ENCODE measurements at regions not wholly inside any gene's neighbourhood (a gene's known extent, or its start where the extent isn't known, plus 50 kb on each side); places are given as distances from the start of the nearest gene placed in this dataset.

DNA sequence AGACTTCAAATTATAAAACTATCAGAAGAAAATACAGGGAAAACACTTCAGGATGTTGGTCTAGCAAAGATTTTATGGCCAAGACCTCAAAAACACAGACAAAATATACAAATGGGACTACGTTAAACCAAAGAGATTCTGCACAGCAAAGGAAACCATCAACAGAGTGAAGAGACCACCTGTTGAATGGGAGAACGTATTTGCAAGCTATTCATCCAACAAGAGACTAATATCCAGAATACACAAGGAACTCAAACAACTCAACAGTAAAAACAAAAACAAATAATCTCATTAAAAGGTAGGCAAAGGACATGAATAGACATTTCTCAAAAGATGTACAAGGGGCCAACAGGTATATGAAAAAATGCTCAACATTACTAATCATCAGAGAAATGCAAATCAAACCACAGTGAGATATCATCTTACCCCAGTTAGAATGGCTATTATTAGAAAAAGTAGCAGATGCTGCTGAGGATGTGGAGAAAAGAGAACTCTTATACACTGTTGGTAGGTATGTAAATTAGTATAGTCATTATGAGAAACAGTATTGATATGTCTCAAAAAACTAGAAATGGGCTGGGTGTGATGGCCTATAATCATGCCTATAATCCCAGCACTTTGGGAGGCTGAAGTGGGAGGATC lies 112.6 kb downstream of the LRIG2 start:
- TF ChIP-seq, protein P1, sequence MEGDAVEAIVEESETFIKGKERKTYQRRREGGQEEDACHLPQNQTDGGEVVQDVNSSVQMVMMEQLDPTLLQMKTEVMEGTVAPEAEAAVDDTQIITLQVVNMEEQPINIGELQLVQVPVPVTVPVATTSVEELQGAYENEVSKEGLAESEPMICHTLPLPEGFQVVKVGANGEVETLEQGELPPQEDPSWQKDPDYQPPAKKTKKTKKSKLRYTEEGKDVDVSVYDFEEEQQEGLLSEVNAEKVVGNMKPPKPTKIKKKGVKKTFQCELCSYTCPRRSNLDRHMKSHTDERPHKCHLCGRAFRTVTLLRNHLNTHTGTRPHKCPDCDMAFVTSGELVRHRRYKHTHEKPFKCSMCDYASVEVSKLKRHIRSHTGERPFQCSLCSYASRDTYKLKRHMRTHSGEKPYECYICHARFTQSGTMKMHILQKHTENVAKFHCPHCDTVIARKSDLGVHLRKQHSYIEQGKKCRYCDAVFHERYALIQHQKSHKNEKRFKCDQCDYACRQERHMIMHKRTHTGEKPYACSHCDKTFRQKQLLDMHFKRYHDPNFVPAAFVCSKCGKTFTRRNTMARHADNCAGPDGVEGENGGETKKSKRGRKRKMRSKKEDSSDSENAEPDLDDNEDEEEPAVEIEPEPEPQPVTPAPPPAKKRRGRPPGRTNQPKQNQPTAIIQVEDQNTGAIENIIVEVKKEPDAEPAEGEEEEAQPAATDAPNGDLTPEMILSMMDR (IDR thresholded peaks at IDR 0.05; ENCODE audit: low read depth, low read length), result no peak
- H3K4me3 ChIP-seq (ENCODE audit: low read depth, low read length), result no peak overlapping the region

DNA sequence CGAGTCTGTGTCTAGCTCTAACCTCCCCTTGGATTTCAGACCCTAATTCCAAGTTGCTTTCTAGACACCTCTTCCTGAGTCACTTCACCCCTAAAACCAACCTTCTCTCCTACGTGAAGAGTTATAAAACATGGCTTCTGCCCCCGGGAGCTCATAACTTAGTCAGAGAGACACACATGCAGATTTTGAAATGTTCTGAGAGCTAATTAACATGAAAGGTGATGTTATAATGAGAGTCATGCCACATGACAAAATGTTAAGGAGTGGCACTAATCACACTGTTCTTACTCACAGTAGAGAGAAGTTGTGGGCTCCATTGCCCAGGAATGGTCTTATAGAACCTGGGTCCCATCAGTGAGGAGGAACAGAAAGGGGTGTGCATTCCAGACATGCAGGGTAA lies 117.1 kb downstream of the LRIG2 start:
- TF ChIP-seq, protein P1 (IDR thresholded peaks at IDR 0.05; ENCODE audit: low read depth, low read length), result no peak
- no peak overlapping the region for H3K4me3 ChIP-seq (ENCODE audit: low read depth, low read length)

DNA sequence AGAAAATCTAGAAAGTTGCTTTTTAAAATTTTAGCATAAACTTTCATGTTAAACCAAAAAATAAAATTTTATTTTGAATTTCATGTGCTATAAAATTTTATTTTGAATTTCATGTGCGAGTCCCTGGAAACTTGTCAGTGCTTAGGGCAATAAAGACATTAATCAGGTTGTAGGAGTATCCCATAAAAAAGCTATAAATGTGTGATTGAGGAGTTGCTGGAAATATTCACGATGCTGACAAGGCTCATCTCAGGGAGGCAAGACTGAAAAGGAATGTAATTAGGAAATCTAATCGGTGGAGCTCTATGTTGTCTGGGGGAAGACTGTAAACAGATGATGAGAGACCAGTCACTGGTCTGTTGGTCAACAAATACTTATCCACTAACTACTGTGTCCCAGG lies 117.9 kb downstream of the LRIG2 start:
- TF ChIP-seq, protein P1 (IDR thresholded peaks at IDR 0.05; ENCODE audit: low read depth, low read length), result no peak
- H3K4me3 ChIP-seq (ENCODE audit: low read depth, low read length), result no peak overlapping the region

DNA sequence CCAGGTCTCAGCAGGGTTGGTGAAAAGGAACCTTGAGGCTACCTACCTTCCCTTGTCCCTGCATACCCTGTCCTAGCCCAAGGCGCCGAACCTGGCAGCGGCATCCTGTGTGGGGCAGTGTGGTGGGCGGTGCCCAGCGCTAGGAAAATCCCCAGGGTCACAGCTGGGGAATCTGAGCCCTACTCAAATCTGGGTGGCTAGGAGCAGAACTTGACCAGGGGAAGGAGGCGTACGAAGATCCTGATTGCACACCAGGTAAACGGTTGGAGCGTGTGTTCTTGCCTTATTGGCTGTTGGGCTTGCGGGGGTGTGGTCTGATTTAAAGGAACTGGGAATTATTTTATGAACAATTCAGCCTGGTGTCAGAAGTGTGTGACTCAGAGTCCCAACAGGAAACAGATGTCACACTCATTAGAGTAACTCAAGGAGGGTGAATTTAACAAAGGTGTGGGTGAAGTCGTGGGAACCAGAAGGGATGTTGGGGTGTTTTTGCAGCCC lies 118.6 kb downstream of the LRIG2 start:
- TF ChIP-seq, protein P1 (IDR thresholded peaks at IDR 0.05; ENCODE audit: low read depth, low read length), result no peak
- H3K4me3 ChIP-seq (ENCODE audit: low read depth, low read length), result no peak overlapping the region

DNA sequence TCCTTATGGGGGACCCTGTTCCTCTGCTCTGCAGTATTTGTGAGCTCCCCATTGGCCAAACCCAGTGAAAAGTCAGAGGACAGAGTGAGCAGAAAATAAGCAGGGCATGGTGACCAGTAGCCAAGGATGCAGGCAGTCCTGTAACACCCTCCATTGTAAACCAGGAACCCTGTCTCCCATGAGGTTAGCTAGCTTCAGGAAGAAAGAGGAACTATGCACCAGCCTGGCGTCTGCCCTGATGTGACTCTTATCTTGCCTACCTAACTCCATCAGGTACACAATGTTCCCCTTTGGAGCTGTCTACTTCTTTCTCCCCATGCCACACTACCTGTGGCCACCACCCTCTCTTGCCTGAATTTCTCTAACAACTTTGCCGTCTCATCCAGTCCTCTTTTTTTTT lies 119.2 kb downstream of the LRIG2 start:
- TF ChIP-seq, protein P1 (IDR thresholded peaks at IDR 0.05; ENCODE audit: low read depth, low read length), result no peak
- no peak overlapping the region for H3K4me3 ChIP-seq (ENCODE audit: low read depth, low read length)

DNA sequence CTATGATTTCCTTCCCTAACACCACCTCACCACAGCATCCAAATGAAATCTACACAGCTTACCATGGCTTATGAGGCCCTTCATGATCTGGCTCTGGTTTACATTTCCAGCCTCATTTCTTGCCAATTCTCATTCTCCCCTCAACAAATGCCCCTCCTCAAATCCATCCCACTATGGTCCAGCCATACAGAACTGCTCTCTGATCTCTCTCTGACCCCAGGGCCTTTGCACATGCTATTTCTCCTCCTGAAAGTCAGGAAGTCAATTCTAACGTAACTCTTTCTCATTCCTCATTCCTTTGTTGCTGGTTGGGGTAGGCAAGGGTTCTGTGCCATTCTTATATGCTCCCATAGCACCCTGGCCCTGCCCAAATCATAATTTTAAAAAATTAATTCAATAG lies 120.0 kb downstream of the LRIG2 start:
- TF ChIP-seq, protein P1 (IDR thresholded peaks at IDR 0.05; ENCODE audit: low read depth, low read length), result no peak
- H3K4me3 ChIP-seq (ENCODE audit: low read depth, low read length), result no peak overlapping the region

DNA sequence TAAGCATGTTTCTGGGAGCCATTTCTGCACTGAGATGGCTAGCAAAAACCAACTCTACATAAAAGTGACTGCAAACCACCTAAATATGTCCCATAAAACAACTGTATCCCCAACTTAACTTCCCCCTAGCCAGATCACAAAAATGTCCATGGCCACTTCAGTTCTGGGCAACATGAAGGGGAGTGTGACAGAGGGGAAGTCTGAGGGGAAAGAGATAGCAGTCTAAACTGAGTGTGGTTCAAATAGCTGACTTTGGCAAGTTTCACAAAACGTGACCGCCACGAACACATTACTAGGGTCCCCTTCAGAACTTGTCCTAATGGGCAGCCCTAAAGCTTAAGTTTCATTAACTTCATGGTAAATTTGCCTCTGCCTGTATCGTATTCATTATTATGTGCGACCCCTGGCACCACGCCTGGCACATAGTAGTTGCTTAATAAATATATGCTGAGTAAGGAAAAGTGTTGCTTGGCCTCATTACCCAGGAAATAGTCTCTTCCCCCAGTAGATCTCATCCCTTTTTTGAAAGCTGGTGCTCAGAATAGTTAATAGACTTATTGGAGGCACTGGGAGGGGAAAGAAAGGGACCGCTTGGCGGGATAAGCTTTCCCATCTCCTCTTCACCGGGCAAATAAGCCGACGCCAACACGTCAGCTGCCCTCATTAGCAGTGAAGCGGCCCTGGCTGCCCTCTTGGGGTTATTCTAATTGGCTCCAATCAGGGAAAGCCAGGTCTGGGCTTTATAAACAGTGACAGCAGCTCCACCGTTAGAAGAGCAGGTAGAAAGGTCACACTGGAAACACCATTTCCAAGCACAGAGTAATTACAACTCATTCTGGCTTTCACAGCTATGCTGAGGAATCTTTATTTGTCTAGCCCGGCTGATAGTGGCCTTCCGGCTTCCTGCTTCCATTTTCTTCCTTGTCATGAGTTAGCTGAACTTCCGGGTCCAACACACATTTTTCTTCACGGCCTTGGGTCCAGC lies 122.1 kb downstream of the LRIG2 start:
- H3K4me3 ChIP-seq (ENCODE audit: low read depth, low read length), result no peak overlapping the region
- TF ChIP-seq, protein P1 (IDR thresholded peaks at IDR 0.05; ENCODE audit: low read depth, low read length), result no peak
